OCI-LY1 (cell line): ENCODE measurements at regions not wholly inside any gene's neighbourhood (a gene's known extent, or its start where the extent isn't known, plus 50 kb on each side); places are given as distances from the start of the nearest gene placed in this dataset.

ENCODE experiments used
- H2AFZ ChIP-seq: fragments of 200-600 bp; sonication (generic), shearing (Covaris generic); 2 replicates; pipeline ENCODE4 v1.6.0; 2014; ENCODE audit warnings: antibody characterized with exemption, mild to moderate bottlenecking, low read length
- H3F3A ChIP-seq: fragments of 200-600 bp; sonication (generic), shearing (Covaris generic); 2 replicates; pipeline ENCODE4 v1.6.0; 2014; ENCODE audit warnings: mild to moderate bottlenecking, antibody characterized with exemption, low read length, moderate library complexity; ENCODE audit not compliant: insufficient read depth
- H3K27ac ChIP-seq: fragments of 200-600 bp; sonication (generic); 2 replicates; pipeline ENCODE4 v1.5.1; 2014; ENCODE audit warnings: low read length, mixed run types, mild to moderate bottlenecking, low read depth; ENCODE audit not compliant: poor library complexity, severe bottlenecking
- H3K27me3 ChIP-seq: fragments of 200-600 bp; sonication (generic); 2 replicates; pipeline ENCODE4 v1.6.0; 2014; ENCODE audit warnings: antibody characterized with exemption, mild to moderate bottlenecking, low read length, moderate library complexity; ENCODE audit not compliant: insufficient read depth
- H3K36me3 ChIP-seq: fragments of 200-600 bp; sonication (generic); 2 replicates; pipeline ENCODE4 v1.6.1; 2014; ENCODE audit warnings: mild to moderate bottlenecking, antibody characterized with exemption, low read length, moderate library complexity, mixed read lengths; ENCODE audit not compliant: insufficient read depth
- H3K4me1 ChIP-seq: fragments of 200-600 bp; sonication (generic); 2 replicates; pipeline ENCODE4 v1.5.1; 2014; ENCODE audit warnings: mild to moderate bottlenecking, low read length, moderate library complexity; ENCODE audit not compliant: insufficient read depth, severe bottlenecking
- H3K4me2 ChIP-seq: fragments of 200-600 bp; sonication (generic), shearing (Covaris generic); 2 replicates; pipeline ENCODE4 v1.6.1; 2014; ENCODE audit warnings: low read length
- H3K4me3 ChIP-seq: fragments of 200-600 bp; sonication (generic); 2 replicates; pipeline ENCODE4 v1.5.1; 2014; ENCODE audit warnings: low read length, low read depth, mild to moderate bottlenecking, mixed read lengths; ENCODE audit not compliant: poor library complexity, severe bottlenecking
- H3K79me2 ChIP-seq: fragments of 200-600 bp; shearing (Covaris generic); 2 replicates; pipeline ENCODE4 v1.6.1; 2016; ENCODE audit warnings: mixed run types, low read length, mixed read lengths; ENCODE audit not compliant: insufficient read depth
- H3K9ac ChIP-seq: fragments of 200-600 bp; sonication (generic), shearing (Covaris generic); 2 replicates; pipeline ENCODE4 v1.6.1; 2014; ENCODE audit warnings: mild to moderate bottlenecking, low read length, mixed read lengths
- H3K9me2 ChIP-seq: fragments of 200-600 bp; sonication (generic), shearing (Covaris generic); 2 replicates; pipeline ENCODE4 v1.6.1; 2014; ENCODE audit warnings: low read depth, mild to moderate bottlenecking, low read length, mixed read lengths
- H3K9me3 ChIP-seq: fragments of 200-600 bp; shearing (Covaris generic); 2 replicates; pipeline ENCODE4 v1.6.1; 2014; ENCODE audit warnings: low read length, mixed read lengths
- H4K20me1 ChIP-seq: fragments of 200-600 bp; sonication (generic), shearing (Covaris generic); 2 replicates; pipeline ENCODE4 v1.6.0; 2016; ENCODE audit warnings: mild to moderate bottlenecking, low read length; ENCODE audit not compliant: insufficient read depth
- EZH2 ChIP-seq: fragments of 200-600 bp; sonication (generic), shearing (Covaris generic); IDR thresholded peaks from 2 replicates; pipeline ENCODE4 v1.8.0; 2017; ENCODE audit warnings: borderline replicate concordance, mixed run types, mild to moderate bottlenecking, antibody characterized with exemption, low read length, moderate library complexity, mixed read lengths
- TF ChIP-seq, protein P1 (sequence below): fragments of 200-600 bp; sonication (generic), shearing (Covaris generic); IDR thresholded peaks from 2 replicates; pipeline ENCODE4 v1.5.1; 2017; ENCODE audit warnings: mild to moderate bottlenecking, antibody characterized with exemption, low read length, moderate library complexity, mixed read lengths

DNA sequence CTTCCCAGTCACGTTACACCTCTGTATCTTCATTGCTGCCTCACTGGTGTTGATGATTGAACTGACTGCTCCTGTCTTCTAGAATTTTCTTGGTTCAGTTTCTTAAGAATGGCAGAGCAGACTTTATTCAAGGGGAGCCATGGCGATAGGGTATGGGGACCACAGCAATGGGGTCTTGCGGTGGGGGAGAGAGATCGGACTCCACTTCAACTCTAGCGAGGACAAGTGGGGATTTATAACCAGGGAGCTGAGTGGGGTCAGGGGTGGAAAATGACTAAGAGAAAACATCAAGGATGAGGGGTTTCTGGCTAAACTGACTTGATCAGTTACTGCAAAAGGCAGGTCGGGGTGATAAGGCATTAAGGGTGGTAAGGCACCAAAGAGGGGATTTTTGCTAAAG, 156.4 kb downstream of the CD83 start:
- no peaks in the 10 kb centered on the region for H3K4me1 ChIP-seq

DNA sequence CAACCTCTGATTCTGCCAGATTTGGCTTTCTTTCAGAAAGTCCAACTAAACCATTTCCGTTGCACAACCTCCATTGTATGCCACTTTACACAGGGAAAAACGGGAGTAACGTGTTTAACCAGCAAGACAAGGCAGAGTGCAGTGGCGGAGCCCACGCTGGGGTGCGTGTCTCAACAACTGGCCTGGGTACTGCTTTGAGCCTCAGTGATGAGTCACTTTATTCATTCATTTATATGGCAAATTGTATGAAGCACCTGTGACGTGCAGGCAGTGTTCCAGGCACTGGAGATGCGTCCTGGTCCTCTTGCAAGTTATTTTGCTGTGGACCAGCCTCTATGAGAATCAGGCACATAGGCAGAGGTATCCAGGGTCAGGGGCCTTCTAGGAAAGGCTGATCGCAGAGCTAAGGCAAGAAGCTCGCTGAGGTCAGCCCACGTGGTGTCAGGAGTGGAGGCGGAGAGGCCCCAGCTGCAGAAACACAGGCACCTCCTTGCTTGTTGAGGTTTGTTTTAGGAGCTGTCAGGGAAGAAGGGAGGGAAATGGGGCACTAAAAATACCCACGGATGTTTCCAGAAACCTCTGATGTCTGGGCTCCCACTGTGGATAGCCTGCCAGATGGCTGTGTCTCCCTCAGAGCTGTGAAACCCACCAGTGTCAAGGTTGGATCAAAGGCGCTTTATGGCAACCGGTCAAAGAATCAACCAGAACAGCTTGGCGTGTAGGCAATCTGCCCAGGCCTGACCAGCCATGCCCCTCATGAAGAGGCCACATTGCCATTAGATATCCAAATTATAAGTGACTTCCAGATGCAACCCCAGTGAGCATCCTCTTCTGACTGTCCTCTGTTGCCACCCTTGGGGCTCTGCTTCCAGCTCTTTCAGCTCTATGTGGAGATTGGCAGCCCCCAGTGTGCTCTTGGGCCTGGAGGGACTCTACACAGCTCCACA, 157.2 kb downstream of the CD83 start:
- no peak overlapping the region for H3K4me3 ChIP-seq
- H3K36me3 ChIP-seq = no peaks in the 10 kb centered on the region
- no peaks in the 10 kb centered on the region for H4K20me1 ChIP-seq
- no peaks in the 10 kb centered on the region for H3K27me3 ChIP-seq
- no peak overlapping the region for H2AFZ ChIP-seq
- H3K79me2 ChIP-seq = no peaks in the 10 kb centered on the region
- H3K9me2 ChIP-seq = no peaks in the 10 kb centered on the region
- H3K27ac ChIP-seq = no peak overlapping the region
- TF ChIP-seq, protein P1, sequence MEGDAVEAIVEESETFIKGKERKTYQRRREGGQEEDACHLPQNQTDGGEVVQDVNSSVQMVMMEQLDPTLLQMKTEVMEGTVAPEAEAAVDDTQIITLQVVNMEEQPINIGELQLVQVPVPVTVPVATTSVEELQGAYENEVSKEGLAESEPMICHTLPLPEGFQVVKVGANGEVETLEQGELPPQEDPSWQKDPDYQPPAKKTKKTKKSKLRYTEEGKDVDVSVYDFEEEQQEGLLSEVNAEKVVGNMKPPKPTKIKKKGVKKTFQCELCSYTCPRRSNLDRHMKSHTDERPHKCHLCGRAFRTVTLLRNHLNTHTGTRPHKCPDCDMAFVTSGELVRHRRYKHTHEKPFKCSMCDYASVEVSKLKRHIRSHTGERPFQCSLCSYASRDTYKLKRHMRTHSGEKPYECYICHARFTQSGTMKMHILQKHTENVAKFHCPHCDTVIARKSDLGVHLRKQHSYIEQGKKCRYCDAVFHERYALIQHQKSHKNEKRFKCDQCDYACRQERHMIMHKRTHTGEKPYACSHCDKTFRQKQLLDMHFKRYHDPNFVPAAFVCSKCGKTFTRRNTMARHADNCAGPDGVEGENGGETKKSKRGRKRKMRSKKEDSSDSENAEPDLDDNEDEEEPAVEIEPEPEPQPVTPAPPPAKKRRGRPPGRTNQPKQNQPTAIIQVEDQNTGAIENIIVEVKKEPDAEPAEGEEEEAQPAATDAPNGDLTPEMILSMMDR = no peak
- TF ChIP-seq EZH2 = no peak
- no peaks in the 10 kb centered on the region for H3K4me1 ChIP-seq
- H3K9me3 ChIP-seq = no peaks in the 10 kb centered on the region
- H3K4me2 ChIP-seq = no peak overlapping the region
- H3F3A ChIP-seq = no peaks in the 10 kb centered on the region
- H3K9ac ChIP-seq = no peak overlapping the region

More for the DNA sequence above, 156.4 kb downstream of the CD83 start:
- Histone ChIP-seq H3K27ac (no peak overlapping the region), H3K9me3 (no peaks in the 10 kb centered on the region), H2AFZ (no peak overlapping the region), H3K36me3 (no peaks in the 10 kb centered on the region), H3K79me2 (no peaks in the 10 kb centered on the region), H3K4me2 (no peak overlapping the region), H3K9me2 (no peaks in the 10 kb centered on the region), H3K9ac (no peak overlapping the region), H3K27me3 (no peaks in the 10 kb centered on the region), H3F3A (no peaks in the 10 kb centered on the region), H3K4me3 (no peak overlapping the region), H4K20me1 (no peaks in the 10 kb centered on the region)
- TF ChIP-seq, protein P1 = no peak
- TF ChIP-seq EZH2 = no peak

DNA sequence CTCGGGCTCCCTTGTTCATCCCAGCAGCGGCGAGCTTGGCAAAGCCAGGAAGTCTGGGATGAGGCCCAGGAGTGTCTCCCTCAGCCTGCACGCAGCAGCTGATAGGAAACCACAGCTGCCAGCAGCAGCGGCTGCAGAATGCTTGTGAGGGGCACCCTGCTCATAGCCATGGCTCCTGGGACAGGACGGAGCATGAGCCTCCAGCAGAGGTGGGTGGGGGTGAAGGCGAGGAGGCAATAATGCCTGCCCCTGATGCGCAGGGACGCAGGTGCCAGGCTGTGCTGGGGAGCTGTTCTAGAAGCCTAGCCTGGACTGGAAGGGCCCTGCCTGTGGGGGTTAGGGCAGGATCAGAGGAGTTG, 157.9 kb downstream of the CD83 start:
- H3K9me2 ChIP-seq = no peaks in the 10 kb centered on the region
- H4K20me1 ChIP-seq = no peaks in the 10 kb centered on the region
- H3K4me3 ChIP-seq = no peak overlapping the region
- no peak overlapping the region for H2AFZ ChIP-seq
- no peaks in the 10 kb centered on the region for H3K9me3 ChIP-seq
- no peak overlapping the region for H3K27ac ChIP-seq
- no peak overlapping the region for H3K4me2 ChIP-seq
- no peak for TF ChIP-seq EZH2
- TF ChIP-seq, protein P1 = no peak
- no peaks in the 10 kb centered on the region for H3F3A ChIP-seq
- no peaks in the 10 kb centered on the region for H3K4me1 ChIP-seq
- no peaks in the 10 kb centered on the region for H3K36me3 ChIP-seq
- H3K9ac ChIP-seq = no peak overlapping the region
- H3K79me2 ChIP-seq = no peaks in the 10 kb centered on the region
- H3K27me3 ChIP-seq = no peaks in the 10 kb centered on the region
